K562 (cell line): ENCODE measurements at regions not wholly inside any gene's neighbourhood (a gene's known extent, or its start where the extent isn't known, plus 50 kb on each side); places are given as distances from the start of the nearest gene placed in this dataset.

Experiments used
- ATAC-seq: fragments of 200-7000 bp; cut with Tn5 transposase; 3 replicates; pipeline ENCODE4 v1.9.1; 2020; ENCODE audit warnings: moderate library complexity
- BruUV-seq: library from RNA; stranded (reverse); fragments of 400-500 nt; replicated peaks from 2 replicates; lab custom pipeline; 2021; lab: Mats Ljungman, UMichigan
- CTCF ChIA-PET: fragments of 300-600 bp; formaldehyde crosslinking; extraction: SDS; loops from one replicate; lab custom pipeline; 2021; ENCODE audit warnings: low intra/inter-chr PET ratio; lab: Yijun Ruan, JAX
- POLR2A ChIA-PET: fragments of 300-600, 350-650 bp; sonication (Branson Sonifier 250); formaldehyde crosslinking; extraction: SDS; loops from one replicate; lab custom pipeline; 2021; ENCODE audit warnings: antibody characterized with exemption, inconsistent platforms; lab: Yijun Ruan, JAX
- DNase-seq, 4 experiments: peaks; one replicate each; pipeline versions ENCODE4 v3.0.0 to v3.0.0-alpha.2; 2011 to 2018; ENCODE audit warnings: low spot score in 3 of 4, mixed read lengths in 3 of 4; ENCODE audit errors: extremely low read depth in 1 of 4
- FAIRE-seq: peaks from 2 replicates; lab custom pipeline; 2011; peaks lifted over from hg19 to GRCh38; lab: Jason Lieb, UNC
- H2AFZ ChIP-seq: 2 replicates; pipeline ENCODE4 v1.6.0; 2011; ENCODE audit warnings: low read depth, low read length, control low read depth, inconsistent platforms
- H3K27ac ChIP-seq: fragments of 200-600 bp; 3 replicates; pipeline ENCODE4 v1.8.0; 2011; ENCODE audit warnings: low read depth, mild to moderate bottlenecking, control low read depth, inconsistent platforms, low read length, moderate library complexity, mixed read lengths; ENCODE audit errors: extremely low read depth
- H3K27me3 ChIP-seq, 2 experiments: fragments of 300-600 bp in 1 of 2; 2 replicates in 1 of 2; 3 replicates in 1 of 2; pipeline versions ENCODE4 v1.6.0 to v1.8.0; 2011; ENCODE audit warnings: inconsistent platforms in 2 of 2, low read length in 2 of 2, mild to moderate bottlenecking in 1 of 2, mixed read lengths in 1 of 2, moderate library complexity in 1 of 2; ENCODE audit not compliant: control insufficient read depth in 2 of 2, insufficient read depth in 2 of 2
- H3K36me3 ChIP-seq: fragments of 300-600 bp; 3 replicates; pipeline ENCODE4 v1.8.0; 2011; ENCODE audit warnings: mild to moderate bottlenecking, low read length, inconsistent platforms; ENCODE audit not compliant: control insufficient read depth, insufficient read depth
- H3K4me1 ChIP-seq, 2 experiments: fragments of 200-600 bp in 1 of 2; replicated peaks in 1 of 2; 2 replicates in 1 of 2; 3 replicates in 1 of 2; pipeline versions ENCODE4 v1.5.1 to v1.8.0; 2011; ENCODE audit warnings: inconsistent platforms in 2 of 2, low read length in 2 of 2, mild to moderate bottlenecking in 1 of 2, mixed read lengths in 1 of 2, moderate library complexity in 1 of 2; ENCODE audit not compliant: control insufficient read depth in 2 of 2, insufficient read depth in 2 of 2
- H3K4me2 ChIP-seq: 2 replicates; pipeline ENCODE4 v1.6.1; 2011; ENCODE audit warnings: low read length, control low read depth, inconsistent platforms, mixed read lengths; ENCODE audit not compliant: insufficient read depth
- H3K4me3 ChIP-seq: fragments of 200-600 bp; sonication (generic), shearing (Covaris generic); 2 replicates; pipeline ENCODE4 v1.5.1; 2016; ENCODE audit warnings: control low read depth, inconsistent platforms
- H3K79me2 ChIP-seq: fragments of 200-600 bp; 3 replicates; pipeline ENCODE4 v1.8.0; 2011; ENCODE audit warnings: low read length, inconsistent platforms; ENCODE audit not compliant: control insufficient read depth, insufficient read depth
- H3K9ac ChIP-seq, 2 experiments: 2 replicates each; pipeline versions ENCODE4 v1.6.0 to v1.6.1; 2011; ENCODE audit warnings: low read depth in 2 of 2, low read length in 2 of 2, control low read depth in 1 of 2, inconsistent platforms in 1 of 2, mild to moderate bottlenecking in 1 of 2, mixed read lengths in 1 of 2; ENCODE audit not compliant: insufficient read depth in 1 of 2
- H3K9me1 ChIP-seq: one replicate; pipeline ENCODE4 v1.6.0; 2011; ENCODE audit warnings: inconsistent platforms, mild to moderate bottlenecking, low read length, moderate library complexity; ENCODE audit not compliant: control insufficient read depth, insufficient read depth
- H3K9me3 ChIP-seq: replicated peaks from 2 replicates; pipeline ENCODE4 v1.5.1; 2011; ENCODE audit warnings: low read depth, low read length, inconsistent platforms; ENCODE audit not compliant: control insufficient read depth, insufficient read depth
- H4K20me1 ChIP-seq: replicated peaks from 2 replicates; pipeline ENCODE4 v1.6.1; 2011; ENCODE audit warnings: low read length, inconsistent platforms, mixed read lengths; ENCODE audit not compliant: control insufficient read depth, insufficient read depth
- BRD4 ChIP-seq: fragments of 200-600 bp; sonication (generic); IDR thresholded peaks from 2 replicates; pipeline ENCODE4 v1.6.1; 2017; ENCODE audit warnings: inconsistent platforms
- FOSL1 ChIP-seq: fragments of 200-800 bp; sonication (Bioruptor generic); conservative IDR thresholded peaks from 2 replicates; pipeline ENCODE4 v1.6.1; 2016; ENCODE audit warnings: missing genetic modification characterization, missing compliant biosample characterization
- ILF3 ChIP-seq: fragments of 450-650 bp; IDR thresholded peaks from 2 replicates; pipeline ENCODE4 v1.6.1; 2018; ENCODE audit warnings: antibody characterized with exemption, mild to moderate bottlenecking, moderate library complexity, borderline replicate concordance
- MNT ChIP-seq, 2 experiments: fragments of 450-650 bp; conservative IDR thresholded peaks; 2 replicates each; pipeline ENCODE4 v1.6.1; 2017; ENCODE audit warnings: mild to moderate bottlenecking in 2 of 2, moderate library complexity in 2 of 2
- PHF20 ChIP-seq: fragments of 450-650 bp; IDR thresholded peaks from 2 replicates; pipeline ENCODE4 v1.6.1; 2018; ENCODE audit not compliant: partially characterized antibody
- RB1 ChIP-seq: fragments of 450-650 bp; IDR thresholded peaks from 2 replicates; pipeline ENCODE4 v1.6.1; 2017; ENCODE audit warnings: low read depth, mild to moderate bottlenecking
- RBM14 ChIP-seq: fragments of 200-400 bp; formaldehyde crosslinking; IDR thresholded peaks from 2 replicates; pipeline ENCODE4 v1.6.1; 2018; ENCODE audit warnings: low read depth, mild to moderate bottlenecking, low read length, moderate library complexity, borderline replicate concordance; ENCODE audit not compliant: insufficient read depth
- TAF1 ChIP-seq: IDR thresholded peaks from 2 replicates; pipeline ENCODE4 v1.6.1; 2011; ENCODE audit warnings: mild to moderate bottlenecking, low read length, moderate library complexity; ENCODE audit not compliant: insufficient read depth, control insufficient read depth, severe bottlenecking; ENCODE audit errors: extremely low read depth
- ZSCAN29 ChIP-seq: fragments of 450-650 bp; IDR thresholded peaks from 2 replicates; pipeline ENCODE4 v1.6.1; 2017
- WGBS: fragments of 100-300 bp; shearing (Covaris generic); methylation state at CpG from one replicate; pipeline ENCODE4 v1.1.6; 2016; ENCODE audit warnings: low coverage, mixed read lengths; ENCODE audit not compliant: insufficient coverage; ENCODE audit errors: missing lambda C conversion rate; 5-methylcytosine and 5-hydroxymethylcytosine counted together
- in situ Hi-C: fragments of 300-500 bp; cut with MboI; formaldehyde crosslinking; loops from 4 replicates; pipeline ENCODE4 v1.15.0; 2018; ENCODE audit warnings: inconsistent platforms, mixed read lengths
- intact Hi-C: fragments of 100-400 bp; cut with micrococcal nuclease; formaldehyde crosslinking; loops from 2 replicates; pipeline ENCODE4 v1.14.2; 2022

DNA sequence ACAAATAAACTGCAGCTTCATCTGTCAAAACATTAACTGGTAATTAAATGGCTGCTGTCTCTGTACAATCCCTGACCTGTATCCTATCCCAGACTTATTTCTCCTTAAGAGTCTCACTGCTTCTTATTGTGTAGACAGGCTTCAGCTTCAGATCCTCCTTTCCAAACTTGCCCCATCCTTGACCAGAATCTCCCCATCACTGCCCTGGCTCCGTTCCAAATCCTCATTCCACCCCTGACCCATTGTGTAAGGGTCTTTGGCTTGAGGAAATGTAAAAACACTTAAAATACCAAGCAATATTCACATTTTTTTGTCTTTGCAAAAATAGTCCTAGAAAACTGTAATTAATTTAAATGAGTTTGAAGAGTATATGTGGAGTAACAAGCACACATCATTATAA lies 152.6 kb upstream of the VEGFC start:
- Histone ChIP-seq H3K79me2 (no peaks in the 10 kb centered on the region), H3K9me3 (no peaks in the 10 kb centered on the region; the same call in 1 of the 2 replicates), H3K27me3 (no peaks in the 10 kb centered on the region), H3K9me1 (no peaks in the 10 kb centered on the region), H2AFZ (no peak overlapping the region), H3K27ac (no peak overlapping the region), H3K36me3 (no peaks in the 10 kb centered on the region), H3K4me3 (no peak overlapping the region), H4K20me1 (no peaks in the 10 kb centered on the region), H3K9ac (no peak overlapping the region), H3K4me2 (no peak overlapping the region), H3K4me1 (no peaks in the 10 kb centered on the region)
- 6% methylated on average over 1 of the region's 1 CpG for WGBS
- ATAC-seq (no peak), FAIRE-seq (no peak), DNase-seq (no peak)
- TF ChIP-seq TAF1 (no peak), PHF20 (no peak), MNT (conservative IDR thresholded peaks at IDR 0.05) (no peak), FOSL1 (tag) (no peak), ILF3 (no peak), ZSCAN29 (no peak), RBM14 (no peak), BRD4 (no peak), RB1 (no peak)
- ChIA-PET POLR2A (no interaction called here), CTCF (no interaction called here)
- intact Hi-C loops (no loop called here), in situ Hi-C loops (no loop called here)
- BruUV-seq = no TSS peak
